NCI-H524 (cell line): ENCODE measurements at regions not wholly inside any gene's neighbourhood (a gene's known extent, or its start where the extent isn't known, plus 50 kb on each side); places are given as distances from the start of the nearest gene placed in this dataset.
A peak's percentile ranks its signal among the peaks of the same experiment; 100 is the strongest.

Source experiments
- DNase-seq, 2 experiments: peaks; one replicate each; lab custom pipeline; 2025; lab: John Stamatoyannopoulos, UW

DNA sequence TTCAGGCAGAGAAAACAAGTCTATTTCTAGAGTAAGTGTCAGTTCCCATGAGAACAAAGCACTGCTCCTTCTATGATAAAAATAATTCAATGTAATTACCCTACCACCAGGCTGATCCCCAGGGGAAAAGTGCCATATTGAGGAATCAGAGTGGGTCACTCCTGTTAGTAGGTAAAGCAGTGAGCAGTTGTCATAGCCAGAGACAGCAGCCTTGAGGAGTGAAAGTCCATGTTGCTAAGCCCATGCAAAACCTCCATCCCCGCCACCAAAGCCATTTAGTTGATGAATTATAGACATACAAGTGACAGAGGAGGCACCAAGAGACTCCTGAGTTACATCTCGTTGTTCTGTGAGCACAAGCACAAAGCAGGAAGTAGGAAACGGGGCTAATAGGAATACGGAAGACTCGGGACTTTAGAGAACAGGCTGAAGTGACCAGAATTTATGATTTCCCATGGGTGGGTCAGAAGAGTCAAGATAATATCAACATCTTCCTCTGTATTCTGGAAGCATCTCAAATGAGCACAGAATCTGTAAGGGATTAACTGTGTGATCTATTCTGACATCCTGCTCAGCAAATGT lies 197.9 kb downstream of the MAFB start:
- DNase-seq: peak in 1 of 2 experiments; percentile 3

DNA sequence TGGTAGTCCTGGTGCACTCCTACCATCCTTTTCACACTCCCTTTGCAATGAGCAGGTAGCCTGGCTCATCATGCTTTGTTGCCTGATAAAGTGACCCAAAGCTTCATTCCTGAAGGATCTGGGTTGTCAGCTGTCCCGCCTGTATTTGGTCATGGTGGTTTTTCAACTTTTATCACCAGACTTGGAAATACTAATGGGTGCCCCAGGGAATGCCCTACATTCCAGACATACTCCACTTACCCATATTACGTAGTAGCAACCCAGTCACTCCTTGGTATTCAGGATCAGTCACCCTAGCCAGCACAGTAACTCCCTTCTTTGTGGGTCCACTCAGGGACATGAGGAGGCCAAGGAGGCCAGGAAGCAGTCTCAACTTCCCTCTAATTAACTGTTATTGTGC lies 199.2 kb downstream of the MAFB start:
- no peak for DNase-seq

- no peak for DNase-seq
Observed at GRCh38 chr20:40488401-40488800, 200.6 kb downstream of the MAFB start.

- no peak for DNase-seq
Observed at GRCh38 chr20:40486297-40486696, 202.7 kb downstream of the MAFB start.

DNA sequence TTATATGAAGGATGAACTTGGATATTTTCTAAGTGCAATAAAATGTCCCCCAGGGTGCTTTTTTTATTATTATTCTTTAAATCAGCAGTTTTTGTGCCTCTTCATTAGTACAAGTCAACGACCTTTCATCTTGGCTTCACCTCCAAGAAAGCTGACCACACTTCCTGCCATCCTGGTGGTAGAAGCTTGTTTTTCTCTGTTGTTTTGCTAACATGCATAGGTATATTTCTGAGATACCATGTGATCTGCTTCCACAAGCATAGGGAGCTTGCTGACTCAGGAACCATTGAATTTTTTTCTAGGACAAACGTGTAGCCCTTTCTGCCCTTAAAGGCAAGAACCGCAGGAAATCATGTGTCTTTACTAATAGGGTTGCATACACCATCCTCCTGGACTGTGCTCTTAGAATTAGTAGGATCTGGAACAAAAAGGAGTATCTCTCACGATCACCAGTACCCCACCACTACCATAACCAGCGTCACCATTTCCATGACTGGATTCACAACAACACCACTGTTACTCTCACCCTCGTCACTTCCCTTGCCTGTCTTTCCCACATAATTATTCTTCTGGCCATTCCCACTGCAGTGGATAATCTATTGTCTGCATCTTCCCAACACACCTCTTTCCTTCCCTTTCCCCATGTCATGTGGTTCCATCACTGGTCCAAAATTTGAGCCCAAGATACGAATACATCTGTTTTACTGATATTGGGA lies 207.1 kb downstream of the MAFB start:
- no peak for DNase-seq

GRCh38 chr20:40481337-40481736 lies 207.7 kb downstream of the MAFB start:
- no peak for DNase-seq

DNA sequence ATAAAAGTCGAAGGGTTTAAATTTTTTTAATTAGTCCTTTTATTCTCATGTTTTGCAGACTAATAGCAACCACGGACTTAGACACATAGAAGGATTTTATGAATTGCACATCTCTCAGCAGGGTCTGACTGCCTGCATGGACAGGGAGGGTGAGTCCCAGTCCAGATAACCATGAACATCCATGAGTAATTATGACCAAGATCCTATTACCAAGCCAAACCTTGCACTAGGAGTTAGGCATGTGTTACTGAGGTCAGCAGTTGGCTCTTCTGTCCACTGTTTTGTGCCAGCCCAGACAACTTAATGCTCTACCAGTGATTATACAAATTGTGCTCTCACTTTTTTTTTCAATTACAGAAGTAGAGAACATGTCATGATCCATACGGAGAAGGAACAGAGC lies 211.2 kb downstream of the MAFB start:
- DNase-seq: no peak

- no peak for DNase-seq
Observed at GRCh38 chr20:40476461-40476860, 212.6 kb downstream of the MAFB start.

DNA sequence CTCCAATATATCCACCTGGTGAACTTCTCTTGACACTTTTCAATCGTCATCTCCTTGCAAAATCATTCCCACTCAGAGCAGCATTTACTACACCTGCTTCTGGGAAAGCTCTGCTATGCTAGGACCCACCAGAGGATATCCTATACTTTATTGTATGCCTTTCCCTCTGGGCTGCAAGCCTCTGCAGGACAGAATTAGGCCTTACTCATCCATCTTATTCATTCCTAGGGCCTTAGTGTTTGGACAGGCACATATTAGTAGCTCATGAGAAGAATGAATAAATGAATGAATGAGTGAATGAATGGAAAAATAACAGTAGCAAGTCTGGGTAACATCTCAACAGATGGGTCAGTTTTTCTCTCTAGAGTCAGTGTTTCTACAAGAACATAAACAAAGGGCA lies 216.1 kb downstream of the MAFB start:
- DNase-seq: no peak

- peak in 1 of 2 experiments; percentile 2 for DNase-seq
Observed at GRCh38 chr20:40471261-40471629, 217.8 kb downstream of the MAFB start.

DNA sequence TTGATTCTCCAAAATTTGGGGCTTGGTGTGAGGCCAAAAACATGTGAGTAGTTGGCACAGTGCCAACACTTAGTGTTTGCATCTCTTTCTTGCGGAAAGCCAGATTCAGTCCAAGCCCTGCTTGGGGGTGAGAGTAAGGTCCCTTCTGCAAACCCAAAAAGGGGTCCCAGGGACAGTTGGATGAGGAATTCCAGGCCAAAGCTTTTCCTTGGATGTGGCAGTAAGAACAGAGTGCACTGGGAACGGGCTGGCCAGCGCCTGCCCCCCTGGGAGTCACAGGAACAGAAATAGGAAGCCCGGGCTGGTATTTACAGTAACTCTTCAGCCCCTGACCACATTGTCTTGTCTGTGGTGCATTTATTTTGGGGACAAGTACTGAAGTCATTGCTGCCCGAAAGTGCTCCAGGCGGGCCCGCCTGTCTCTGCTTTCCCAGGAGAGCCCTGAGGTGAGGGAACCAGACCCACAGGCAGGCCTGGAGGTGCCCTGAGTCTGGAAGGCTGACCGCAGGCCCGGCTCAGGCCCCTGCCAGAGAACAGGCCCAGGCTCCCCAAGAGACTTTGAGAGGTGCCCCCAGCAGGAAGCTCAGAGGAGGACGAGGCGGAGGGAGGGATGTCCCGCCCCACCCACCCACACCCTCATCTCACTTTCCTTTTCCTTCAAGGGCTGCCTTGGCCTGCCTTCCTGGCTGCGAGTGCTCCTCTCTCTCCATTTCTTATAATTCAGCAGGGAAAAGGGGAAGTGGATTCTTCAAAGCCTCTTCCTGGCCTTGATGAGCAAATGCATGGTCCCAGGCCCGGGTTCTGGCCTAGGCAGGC lies 218.4 kb downstream of the MAFB start:
- no peak for DNase-seq

GRCh38 chr20:40468759-40469158 lies 220.3 kb downstream of the MAFB start:
- DNase-seq: no peak

DNA sequence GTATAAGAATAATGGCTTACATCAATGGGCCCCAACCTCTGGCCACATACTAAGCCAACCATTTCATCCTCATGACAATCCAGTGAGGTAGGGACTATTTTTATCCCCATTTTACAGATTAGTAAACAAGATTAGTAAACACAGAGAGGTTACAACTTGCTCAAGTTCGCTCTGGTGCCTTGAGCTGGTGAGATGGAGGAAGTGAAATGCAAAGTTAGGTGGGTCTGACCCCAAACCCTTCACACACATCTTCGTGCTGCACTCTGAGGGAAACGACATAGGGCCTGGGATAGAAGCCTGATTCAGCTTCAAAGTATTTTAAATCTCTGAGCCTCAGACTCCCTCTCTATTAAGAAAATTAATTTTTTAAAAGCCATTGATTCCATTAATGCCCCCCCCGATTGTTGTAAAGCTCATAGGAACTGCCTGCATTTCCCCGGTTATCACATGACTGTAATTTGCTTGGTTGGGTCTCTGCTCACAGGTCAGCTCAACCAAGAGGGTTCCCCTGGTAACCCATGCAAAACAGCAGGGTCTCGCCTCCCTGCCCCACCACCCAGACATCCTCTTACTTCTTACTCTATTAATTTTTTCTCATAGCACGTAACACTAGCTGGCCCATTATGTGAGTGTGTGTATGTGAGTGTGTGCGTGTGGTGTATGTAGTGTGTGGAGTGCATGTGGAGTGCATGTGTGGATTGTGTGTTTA lies 221.2 kb downstream of the MAFB start:
- no peak for DNase-seq

- DNase-seq: no peak
Observed at GRCh38 chr20:40467067-40467466, 222.0 kb downstream of the MAFB start.

DNA sequence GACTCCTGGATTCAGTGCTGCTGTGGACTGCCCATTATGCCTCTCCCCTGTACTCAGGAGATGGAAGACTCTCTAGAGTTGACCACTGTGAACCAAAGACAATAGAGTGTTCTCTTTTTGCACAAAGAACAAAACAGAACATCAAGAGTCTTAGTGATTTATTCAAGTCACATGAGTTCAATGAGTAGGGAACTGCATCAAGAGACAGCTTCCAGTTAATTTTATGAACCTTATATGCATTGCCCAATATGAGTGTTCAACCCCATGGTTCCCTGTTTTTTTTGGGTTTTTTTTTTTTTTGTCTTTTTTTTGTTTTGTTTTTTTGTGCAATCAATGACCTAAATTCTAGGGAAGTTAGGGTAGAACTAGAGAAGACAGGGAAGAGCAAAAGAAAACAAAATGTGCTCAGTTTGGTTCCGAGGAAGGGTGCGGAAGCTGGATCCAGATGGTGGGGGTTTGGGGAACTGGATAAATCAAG lies 224.3 kb downstream of the MAFB start:
- no peak for DNase-seq

DNA sequence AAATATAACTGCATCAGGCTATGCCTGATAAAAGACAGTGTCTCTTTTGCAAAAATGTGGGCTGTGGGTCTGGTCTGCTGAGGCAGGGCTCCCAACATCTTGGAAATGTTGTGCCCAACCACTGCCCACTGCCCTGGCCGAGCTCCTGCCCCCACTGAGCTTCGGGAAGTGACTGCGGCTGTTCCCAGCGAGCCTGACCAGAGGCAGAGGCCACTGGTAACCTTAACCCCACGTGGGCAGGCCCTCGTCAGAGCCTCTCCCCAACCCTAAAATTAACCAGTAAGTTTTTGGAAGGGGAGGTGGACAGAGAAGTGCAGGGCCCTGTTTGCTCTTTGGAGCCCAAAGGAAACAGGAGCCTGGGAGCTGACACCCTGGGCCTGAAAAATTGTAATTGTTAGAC lies 225.9 kb downstream of the MAFB start:
- no peak for DNase-seq

DNA sequence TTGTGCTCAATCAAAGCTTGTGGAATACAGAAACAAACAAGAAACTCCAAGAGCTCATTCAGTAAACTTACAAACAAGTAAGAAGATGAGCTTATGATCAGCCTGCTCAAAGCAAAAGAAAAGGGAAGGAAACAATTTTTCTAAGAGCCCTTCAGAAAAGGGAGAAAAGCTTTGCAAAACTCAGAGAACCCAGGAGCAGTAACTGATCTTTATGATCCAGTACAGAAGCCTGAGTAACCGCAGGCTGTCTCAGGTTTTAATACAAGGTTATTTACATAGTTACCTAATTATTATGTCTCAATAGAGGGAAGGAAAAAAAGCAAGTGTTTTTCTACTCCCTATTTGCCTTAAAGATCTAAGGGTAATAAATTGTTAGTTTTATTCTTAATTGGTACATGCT lies 226.5 kb downstream of the MAFB start:
- no peak for DNase-seq

DNA sequence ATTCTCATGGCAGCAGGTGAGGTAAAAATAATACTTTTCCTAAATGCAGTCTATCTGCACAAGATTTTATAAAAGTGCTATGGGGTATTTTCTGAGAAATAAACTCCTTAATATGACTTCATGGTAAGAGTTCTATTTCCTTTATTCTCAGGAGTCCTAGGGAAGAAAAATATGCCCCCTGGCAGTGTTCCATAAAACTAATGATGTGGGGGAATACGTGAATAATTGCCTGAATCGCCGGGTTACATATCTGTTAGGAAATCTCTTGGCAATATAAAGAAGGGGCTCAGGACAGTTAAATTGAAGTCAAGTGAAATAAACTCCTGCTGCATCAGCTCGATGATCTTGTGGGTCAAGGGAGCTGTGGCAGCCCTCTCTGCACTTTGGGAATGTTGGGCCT lies 229.7 kb downstream of the MAFB start:
- DNase-seq: no peak

GRCh38 chr20:40457404-40457803 lies 231.6 kb downstream of the MAFB start:
- DNase-seq: no peak

DNA sequence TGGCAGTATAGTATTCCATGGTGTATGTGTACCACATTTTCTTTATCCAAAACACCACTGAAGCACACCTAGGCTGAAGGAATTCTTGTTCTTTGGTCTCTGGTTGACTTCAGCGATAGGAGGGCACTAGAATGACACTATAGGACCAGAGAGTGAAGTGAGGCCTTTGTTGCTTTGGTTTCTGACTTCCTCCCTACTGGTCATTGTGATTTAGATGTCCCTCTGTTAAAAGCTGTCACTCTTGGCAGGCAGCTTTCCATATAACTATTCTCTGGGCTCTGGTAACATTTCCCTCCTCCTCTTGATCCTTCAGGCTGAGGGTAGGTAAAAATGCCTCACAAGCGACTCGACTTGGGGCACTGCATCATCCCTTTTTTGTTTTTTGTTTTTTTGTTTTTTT lies 236.3 kb downstream of the MAFB start:
- DNase-seq: no peak

GRCh38 chr20:40451552-40451951 lies 237.5 kb downstream of the MAFB start:
- DNase-seq: no peak

GRCh38 chr20:40449974-40450616 lies 238.9 kb downstream of the MAFB start:
- no peak for DNase-seq
